ENCODE measurements at regions not wholly inside any gene's neighbourhood (a gene's known extent, or its start where the extent isn't known, plus 50 kb on each side); places are given as distances from the start of the nearest gene placed in this dataset.

GRCh38 chr6:81572020-81572419, 180.5 kb downstream of the TENT5A start:
- SMC1A ChIA-PET (ENCODE audit: uncharacterized antibody, unreplicated experiment): interaction anchor here (0.8 to 2.3 kb wide), 9 partner anchors 8 to 48 kb away, joined by 3 to 18 read pairs (median 4); no protein-coding TSS in a partner anchor
- POLR2A ChIA-PET: no interaction called here
- RAD21 ChIA-PET (ENCODE audit: unreplicated experiment): interaction anchor here (0.5 to 1.3 kb wide), 2 partner anchors 31 to 58 kb away, joined by 3 read pairs; no protein-coding TSS in a partner anchor
- TF ChIP-seq HCFC1 (IDR thresholded peaks at IDR 0.05; ENCODE audit: low read length) (no peak), SRF (IDR thresholded peaks at IDR 0.05; ENCODE audit: low read depth in 2 of 2, low read length in 2 of 2) (no peak), GATAD2B (conservative IDR thresholded peaks at IDR 0.05; ENCODE audit: low read depth) (no peak), CBX5 (IDR thresholded peaks at IDR 0.05; ENCODE audit: low read depth) (no peak), ZNF622 (IDR thresholded peaks at IDR 0.05) (no peak), EED (IDR thresholded peaks at IDR 0.05; ENCODE audit: low read depth) (no peak)
- no peak overlapping the region for H3K4me2 ChIP-seq (ENCODE audit: control insufficient read depth, insufficient read depth)
- H3K9ac ChIP-seq (ENCODE audit: control insufficient read depth, insufficient read depth, low read length): no peak overlapping the region
- intact Hi-C loops (cut with micrococcal nuclease; ENCODE audit: unreplicated experiment): no loop called here
- no TSS peak for BruUV-seq (replicated peaks)
- no peak for ATAC-seq
- H3K79me2 ChIP-seq (ENCODE audit: control insufficient read depth, insufficient read depth, low read length): no peaks in the 10 kb centered on the region
- no peaks in the 10 kb centered on the region for H3K4me1 ChIP-seq (ENCODE audit: control insufficient read depth, insufficient read depth, low read length)
- in situ Hi-C loops (cut with MboI): no loop called here
- no peaks in the 10 kb centered on the region for H3K9me3 ChIP-seq (replicated peaks; ENCODE audit: control insufficient read depth, insufficient read depth, low read length)
- no peak overlapping the region for H3K4me3 ChIP-seq
- no peak overlapping the region for H3K27ac ChIP-seq (ENCODE audit: control insufficient read depth, insufficient read depth)
- FAIRE-seq: no peak
- DNase-seq (ENCODE audit: low read depth, low spot score): no peak
- whole genome bisulfite sequencing (ENCODE audit: insufficient coverage, insufficient replicate concordance, low lambda C conversion rate, missing lambda C conversion rate): 13% methylated on average over 2 of the region's 2 CpGs
- no peaks in the 10 kb centered on the region for H3K36me3 ChIP-seq (ENCODE audit: control insufficient read depth in 2 of 2, insufficient read depth in 2 of 2, low read length in 1 of 2)
- H2AFZ ChIP-seq (ENCODE audit: control insufficient read depth, low read depth, low read length): no peak overlapping the region
- H3K27me3 ChIP-seq (replicated peaks in 1 of 2; ENCODE audit: control insufficient read depth in 2 of 2, insufficient read depth in 2 of 2, low read length in 1 of 2): no peaks in the 10 kb centered on the region
- CTCF ChIA-PET: interaction anchor here (1.0 to 1.4 kb wide), 2 partner anchors 10 to 16 kb away, joined by 3 to 5 read pairs; no protein-coding TSS in a partner anchor
- no peaks in the 10 kb centered on the region for H4K20me1 ChIP-seq (ENCODE audit: control insufficient read depth, insufficient read depth)

GRCh38 chr6:81570681-81571080, 181.8 kb downstream of the TENT5A start:
- intact Hi-C loops (cut with micrococcal nuclease; ENCODE audit: unreplicated experiment) (no loop called here), in situ Hi-C loops (cut with MboI) (no loop called here)
- FAIRE-seq (no peak), ATAC-seq (no peak), DNase-seq (ENCODE audit: low read depth, low spot score) (no peak)
- TF ChIP-seq ASH2L (IDR thresholded peaks at IDR 0.05; ENCODE audit: borderline replicate concordance, low read depth) (no peak), PAX8 (IDR thresholded peaks at IDR 0.05) (no peak), LARP7 (IDR thresholded peaks at IDR 0.05) (no peak), RELB (IDR thresholded peaks at IDR 0.05; ENCODE audit: low read depth) (no peak), NFXL1 (IDR thresholded peaks at IDR 0.05; ENCODE audit: borderline replicate concordance) (no peak), RFX5 (IDR thresholded peaks at IDR 0.05; ENCODE audit: low read depth, low read length) (no peak), NBN (IDR thresholded peaks at IDR 0.05) (no peak)
- BruUV-seq (replicated peaks): no TSS peak
- Histone ChIP-seq H3K4me2 (ENCODE audit: control insufficient read depth, insufficient read depth) (no peak overlapping the region), H4K20me1 (ENCODE audit: control insufficient read depth, insufficient read depth) (no peaks in the 10 kb centered on the region), H3K79me2 (ENCODE audit: control insufficient read depth, insufficient read depth, low read length) (no peaks in the 10 kb centered on the region), H3K4me3 (no peak overlapping the region), H3K9me3 (replicated peaks; ENCODE audit: control insufficient read depth, insufficient read depth, low read length) (no peaks in the 10 kb centered on the region), H3K27me3 (replicated peaks in 1 of 2; ENCODE audit: control insufficient read depth in 2 of 2, insufficient read depth in 2 of 2, low read length in 1 of 2) (no peaks in the 10 kb centered on the region), H3K36me3 (ENCODE audit: control insufficient read depth in 2 of 2, insufficient read depth in 2 of 2, low read length in 1 of 2) (no peaks in the 10 kb centered on the region), H2AFZ (ENCODE audit: control insufficient read depth, low read depth, low read length) (no peak overlapping the region), H3K4me1 (ENCODE audit: control insufficient read depth, insufficient read depth, low read length) (no peaks in the 10 kb centered on the region), H3K9ac (ENCODE audit: control insufficient read depth, insufficient read depth, low read length) (no peak overlapping the region), H3K27ac (ENCODE audit: control insufficient read depth, insufficient read depth) (no peak overlapping the region)
- RAD21 ChIA-PET (ENCODE audit: unreplicated experiment): interaction anchor here (1.3 kb wide), 1 partner anchor 8 kb away, joined by 6 read pairs; no protein-coding TSS in a partner anchor
- SMC1A ChIA-PET (ENCODE audit: uncharacterized antibody, unreplicated experiment): interaction anchor here (0.6 to 0.7 kb wide), 2 partner anchors 26 to 162 kb away, joined by 3 read pairs; no protein-coding TSS in a partner anchor
- POLR2A ChIA-PET: no interaction called here
- CTCF ChIA-PET: interaction anchor here (1.1 kb wide), 1 partner anchor 12 kb away, joined by 3 read pairs; no protein-coding TSS in a partner anchor
- WGBS (ENCODE audit: insufficient coverage, insufficient replicate concordance, low lambda C conversion rate, missing lambda C conversion rate): 0% methylated on average over 1 of the region's 1 CpG
